ENCODE measurements at regions not wholly inside any gene's neighbourhood (a gene's known extent, or its start where the extent isn't known, plus 50 kb on each side); places are given as distances from the start of the nearest gene placed in this dataset.

GRCh38 chr7:145064114-145064513, 228.3 kb upstream of the TPK1 start:
- no peak overlapping the region for H3K4me3 ChIP-seq
- no peak overlapping the region for H3K9ac ChIP-seq (ENCODE audit: insufficient read depth in 1 of 2, low read depth in 2 of 2, low read length in 2 of 2)
- no peak overlapping the region for H3K4me2 ChIP-seq (ENCODE audit: insufficient read depth, low read length)
- no TSS peak for BruUV-seq (replicated peaks)
- H4K20me1 ChIP-seq (replicated peaks; ENCODE audit: control insufficient read depth, insufficient read depth, low read length): no peaks in the 10 kb centered on the region
- in situ Hi-C loops (cut with MboI) (no loop called here), intact Hi-C loops (cut with micrococcal nuclease) (no loop called here)
- no peaks in the 10 kb centered on the region for H3K9me1 ChIP-seq (ENCODE audit: control insufficient read depth, insufficient read depth, low read length)
- ATAC-seq: no peak
- no peak for DNase-seq (ENCODE audit: extremely low read depth in 1 of 4, low spot score in 3 of 4)
- no peak overlapping the region for H3K27ac ChIP-seq (ENCODE audit: extremely low read depth, low read depth, low read length)
- peak; percentile 84 for TF ChIP-seq CEBPB (tag; IDR thresholded peaks at IDR 0.05)
- TF ChIP-seq IRF9 (tag; IDR thresholded peaks at IDR 0.05): peak; percentile 41; the same call in 1 of the 2 replicates
- TF ChIP-seq CEBPG (CRISPR knock-in tag; IDR thresholded peaks at IDR 0.05): no peak
- peak; percentile 51 to 95; a peak in 3 of 4 replicates for TF ChIP-seq CEBPG (tag; conservative IDR thresholded peaks at IDR 0.05 in 1 of 2, IDR thresholded peaks at IDR 0.05 in 1 of 2)
- no peak for TF ChIP-seq NFXL1 (CRISPR knock-in tag; IDR thresholded peaks at IDR 0.05)
- H3K36me3 ChIP-seq (ENCODE audit: control insufficient read depth, insufficient read depth, low read length): no peaks in the 10 kb centered on the region
- H3K4me1 ChIP-seq (replicated peaks in 1 of 2; ENCODE audit: control insufficient read depth in 2 of 2, insufficient read depth in 2 of 2, low read length in 2 of 2): no peaks in the 10 kb centered on the region
- H2AFZ ChIP-seq (ENCODE audit: low read depth, low read length): no peak overlapping the region
- WGBS (ENCODE audit: insufficient coverage, low coverage, missing lambda C conversion rate): 0% methylated on average over 4 of the region's 4 CpGs
- ChIA-PET POLR2A (no interaction called here), CTCF (ENCODE audit: low intra/inter-chr PET ratio) (no interaction called here)
- no peaks in the 10 kb centered on the region for H3K27me3 ChIP-seq (ENCODE audit: control insufficient read depth in 2 of 2, insufficient read depth in 2 of 2, low read length in 2 of 2)
- no peak for FAIRE-seq
- H3K9me3 ChIP-seq (replicated peaks; ENCODE audit: control insufficient read depth, insufficient read depth, low read depth, low read length): no peaks in the 10 kb centered on the region
- no peaks in the 10 kb centered on the region for H3K79me2 ChIP-seq (ENCODE audit: control insufficient read depth, insufficient read depth, low read length)

- H3K36me3 ChIP-seq (ENCODE audit: control insufficient read depth, insufficient read depth, low read length): no peaks in the 10 kb centered on the region
- WGBS (ENCODE audit: insufficient coverage, low coverage, missing lambda C conversion rate): 0% methylated on average over 5 of the region's 5 CpGs
- peaks cover 2% of the 10 kb centered on the region; the same call in 1 of the 2 replicates for H3K9me3 ChIP-seq (replicated peaks; ENCODE audit: control insufficient read depth, insufficient read depth, low read depth, low read length)
- POLR2A ChIA-PET: no interaction called here
- no peak for FAIRE-seq
- H3K27ac ChIP-seq (ENCODE audit: extremely low read depth, low read depth, low read length): no peak overlapping the region
- DNase-seq (ENCODE audit: extremely low read depth in 1 of 4, low spot score in 3 of 4): no peak
- no peaks in the 10 kb centered on the region for H3K27me3 ChIP-seq (ENCODE audit: control insufficient read depth in 2 of 2, insufficient read depth in 2 of 2, low read length in 2 of 2)
- ATAC-seq: no peak
- no peaks in the 10 kb centered on the region for H3K4me1 ChIP-seq (replicated peaks in 1 of 2; ENCODE audit: control insufficient read depth in 2 of 2, insufficient read depth in 2 of 2, low read length in 2 of 2)
- H4K20me1 ChIP-seq (replicated peaks; ENCODE audit: control insufficient read depth, insufficient read depth, low read length): no peaks in the 10 kb centered on the region
- no peak overlapping the region for H3K4me2 ChIP-seq (ENCODE audit: insufficient read depth, low read length)
- H3K4me3 ChIP-seq: no peak overlapping the region
- no peak overlapping the region for H2AFZ ChIP-seq (ENCODE audit: low read depth, low read length)
- no peak for TF ChIP-seq ELK3 (CRISPR knock-in tag; IDR thresholded peaks at IDR 0.05)
- TF ChIP-seq, protein P1, sequence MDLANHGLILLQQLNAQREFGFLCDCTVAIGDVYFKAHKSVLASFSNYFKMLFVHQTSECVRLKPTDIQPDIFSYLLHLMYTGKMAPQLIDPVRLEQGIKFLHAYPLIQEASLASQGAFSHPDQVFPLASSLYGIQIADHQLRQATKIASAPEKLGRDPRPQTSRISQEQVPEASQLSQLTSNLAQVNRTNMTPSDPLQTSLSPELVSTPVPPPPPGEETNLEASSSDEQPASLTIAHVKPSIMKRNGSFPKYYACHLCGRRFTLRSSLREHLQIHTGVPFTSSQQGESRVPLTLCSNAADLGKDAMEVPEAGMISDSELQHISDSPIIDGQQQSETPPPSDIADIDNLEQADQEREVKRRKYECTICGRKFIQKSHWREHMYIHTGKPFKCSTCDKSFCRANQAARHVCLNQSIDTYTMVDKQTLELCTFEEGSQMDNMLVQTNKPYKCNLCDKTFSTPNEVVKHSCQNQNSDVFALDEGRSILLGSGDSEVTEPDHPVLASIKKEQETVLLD (IDR thresholded peaks at IDR 0.05): no peak
- no peak for TF ChIP-seq VEZF1 (CRISPR knock-in tag; IDR thresholded peaks at IDR 0.05)
- TF ChIP-seq YBX1 (IDR thresholded peaks at IDR 0.05): no peak
- no peak for TF ChIP-seq NFATC3 (IDR thresholded peaks at IDR 0.05)
- TF ChIP-seq CREB1 (IDR thresholded peaks at IDR 0.05): no peak
- TF ChIP-seq CREB1 (CRISPR knock-in tag; IDR thresholded peaks at IDR 0.05): no peak
- TF ChIP-seq CSDE1 (IDR thresholded peaks at IDR 0.05): no peak
- BruUV-seq (replicated peaks): no TSS peak
- CTCF ChIA-PET (ENCODE audit: low intra/inter-chr PET ratio): no interaction called here
- in situ Hi-C loops (cut with MboI) (no loop called here), intact Hi-C loops (cut with micrococcal nuclease) (no loop called here)
- H3K9me1 ChIP-seq (ENCODE audit: control insufficient read depth, insufficient read depth, low read length): no peaks in the 10 kb centered on the region
- no peaks in the 10 kb centered on the region for H3K79me2 ChIP-seq (ENCODE audit: control insufficient read depth, insufficient read depth, low read length)
- no peak overlapping the region for H3K9ac ChIP-seq (ENCODE audit: insufficient read depth in 1 of 2, low read depth in 2 of 2, low read length in 2 of 2)
Observed at GRCh38 chr7:145053781-145054180, 217.9 kb upstream of the TPK1 start.

All from K562 (cell line).